ENCODE measurements at regions not wholly inside any gene's neighbourhood (a gene's known extent, or its start where the extent isn't known, plus 50 kb on each side); places are given as distances from the start of the nearest gene placed in this dataset.

DNA sequence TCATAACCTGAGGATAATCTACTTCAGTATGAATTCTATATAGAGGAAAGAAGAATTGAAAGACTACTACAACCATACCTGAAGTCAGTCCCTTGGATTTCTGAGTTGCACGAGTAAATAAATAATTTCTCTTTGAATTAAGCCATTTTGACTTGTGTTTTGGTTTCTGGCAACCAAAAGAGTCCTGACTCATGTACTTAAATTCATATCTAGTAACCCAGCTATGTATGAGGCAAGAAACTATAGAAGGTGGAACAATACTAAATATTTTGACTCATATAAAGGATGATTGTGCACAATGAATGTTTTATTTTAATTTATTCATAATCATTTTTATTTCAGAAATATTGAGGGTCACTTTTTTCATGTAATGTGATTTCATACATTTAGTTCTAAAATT, 276.8 kb downstream of the MEF2C start:
- no peaks in the 10 kb centered on the region for H3K9me3 ChIP-seq (ENCODE audit: control insufficient read depth, insufficient read depth, low read depth, low read length)
- H3K4me2 ChIP-seq (ENCODE audit: extremely low read depth, insufficient read depth, low read length), result no peak overlapping the region
- no peaks in the 10 kb centered on the region for H3K27me3 ChIP-seq (ENCODE audit: control insufficient read depth, insufficient read depth, low read length)
- H3K4me1 ChIP-seq (ENCODE audit: control insufficient read depth, extremely low read depth, insufficient read depth, low read length), result no peaks in the 10 kb centered on the region
- H3K27ac ChIP-seq (ENCODE audit: insufficient read depth, low read length), result no peak overlapping the region
- H2AFZ ChIP-seq (ENCODE audit: low read length), result no peak overlapping the region
- no peak overlapping the region for H3K4me3 ChIP-seq (replicated peaks in 1 of 4; ENCODE audit: control extremely low read depth in 1 of 4, insufficient read depth in 1 of 4, low read depth in 3 of 4, low read length in 4 of 4)
- no peaks in the 10 kb centered on the region for H4K20me1 ChIP-seq (ENCODE audit: control insufficient read depth, extremely low read depth, insufficient read depth, low read length)
- no peak for TF ChIP-seq EZH2 (IDR thresholded peaks at IDR 0.05; ENCODE audit: low read length, missing control alignments)
- TF ChIP-seq, protein P1, sequence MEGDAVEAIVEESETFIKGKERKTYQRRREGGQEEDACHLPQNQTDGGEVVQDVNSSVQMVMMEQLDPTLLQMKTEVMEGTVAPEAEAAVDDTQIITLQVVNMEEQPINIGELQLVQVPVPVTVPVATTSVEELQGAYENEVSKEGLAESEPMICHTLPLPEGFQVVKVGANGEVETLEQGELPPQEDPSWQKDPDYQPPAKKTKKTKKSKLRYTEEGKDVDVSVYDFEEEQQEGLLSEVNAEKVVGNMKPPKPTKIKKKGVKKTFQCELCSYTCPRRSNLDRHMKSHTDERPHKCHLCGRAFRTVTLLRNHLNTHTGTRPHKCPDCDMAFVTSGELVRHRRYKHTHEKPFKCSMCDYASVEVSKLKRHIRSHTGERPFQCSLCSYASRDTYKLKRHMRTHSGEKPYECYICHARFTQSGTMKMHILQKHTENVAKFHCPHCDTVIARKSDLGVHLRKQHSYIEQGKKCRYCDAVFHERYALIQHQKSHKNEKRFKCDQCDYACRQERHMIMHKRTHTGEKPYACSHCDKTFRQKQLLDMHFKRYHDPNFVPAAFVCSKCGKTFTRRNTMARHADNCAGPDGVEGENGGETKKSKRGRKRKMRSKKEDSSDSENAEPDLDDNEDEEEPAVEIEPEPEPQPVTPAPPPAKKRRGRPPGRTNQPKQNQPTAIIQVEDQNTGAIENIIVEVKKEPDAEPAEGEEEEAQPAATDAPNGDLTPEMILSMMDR (conservative IDR thresholded peaks at IDR 0.05 in 1 of 2, IDR thresholded peaks at IDR 0.05 in 1 of 2; ENCODE audit: low read depth in 1 of 2, low read length in 2 of 2), result no peak
- H3K36me3 ChIP-seq (ENCODE audit: control insufficient read depth, insufficient read depth, low read length), result no peaks in the 10 kb centered on the region
- H3K9ac ChIP-seq (ENCODE audit: insufficient read depth, low read length), result no peak overlapping the region
- no peaks in the 10 kb centered on the region for H3K79me2 ChIP-seq (ENCODE audit: control insufficient read depth, insufficient read depth, low read length)
- DNase-seq (ENCODE audit: low read depth in 2 of 2), result peak in 1 of 2 donors; percentile 41

- no peak for DNase-seq (ENCODE audit: low read depth in 2 of 2)
- no peaks in the 10 kb centered on the region for H3K4me1 ChIP-seq (ENCODE audit: control insufficient read depth, extremely low read depth, insufficient read depth, low read length)
- H3K4me3 ChIP-seq (replicated peaks in 1 of 4; ENCODE audit: control extremely low read depth in 1 of 4, insufficient read depth in 1 of 4, low read depth in 3 of 4, low read length in 4 of 4), result no peak overlapping the region
- TF ChIP-seq, protein P1 (conservative IDR thresholded peaks at IDR 0.05 in 1 of 2, IDR thresholded peaks at IDR 0.05 in 1 of 2; ENCODE audit: low read depth in 1 of 2, low read length in 2 of 2), result no peak
- no peak for TF ChIP-seq EZH2 (IDR thresholded peaks at IDR 0.05; ENCODE audit: low read length, missing control alignments)
- no peak overlapping the region for H3K27ac ChIP-seq (ENCODE audit: insufficient read depth, low read length)
- no peaks in the 10 kb centered on the region for H4K20me1 ChIP-seq (ENCODE audit: control insufficient read depth, extremely low read depth, insufficient read depth, low read length)
- H3K4me2 ChIP-seq (ENCODE audit: extremely low read depth, insufficient read depth, low read length), result no peak overlapping the region
- no peaks in the 10 kb centered on the region for H3K79me2 ChIP-seq (ENCODE audit: control insufficient read depth, insufficient read depth, low read length)
- no peaks in the 10 kb centered on the region for H3K36me3 ChIP-seq (ENCODE audit: control insufficient read depth, insufficient read depth, low read length)
- no peak overlapping the region for H2AFZ ChIP-seq (ENCODE audit: low read length)
- no peaks in the 10 kb centered on the region for H3K27me3 ChIP-seq (ENCODE audit: control insufficient read depth, insufficient read depth, low read length)
- H3K9me3 ChIP-seq (ENCODE audit: control insufficient read depth, insufficient read depth, low read depth, low read length), result no peaks in the 10 kb centered on the region
- no peak overlapping the region for H3K9ac ChIP-seq (ENCODE audit: insufficient read depth, low read length)
Measured at GRCh38 chr5:88602584-88602983, 280.4 kb downstream of the MEF2C start.

GRCh38 chr5:88594441-88594840, 288.5 kb downstream of the MEF2C start:
- Histone ChIP-seq H3K4me1 (ENCODE audit: control insufficient read depth, extremely low read depth, insufficient read depth, low read length) (no peaks in the 10 kb centered on the region), H3K79me2 (ENCODE audit: control insufficient read depth, insufficient read depth, low read length) (no peaks in the 10 kb centered on the region), H4K20me1 (ENCODE audit: control insufficient read depth, extremely low read depth, insufficient read depth, low read length) (no peaks in the 10 kb centered on the region), H3K36me3 (ENCODE audit: control insufficient read depth, insufficient read depth, low read length) (no peaks in the 10 kb centered on the region), H2AFZ (ENCODE audit: low read length) (no peak overlapping the region), H3K27ac (ENCODE audit: insufficient read depth, low read length) (no peak overlapping the region), H3K4me2 (ENCODE audit: extremely low read depth, insufficient read depth, low read length) (no peak overlapping the region), H3K9me3 (ENCODE audit: control insufficient read depth, insufficient read depth, low read depth, low read length) (no peaks in the 10 kb centered on the region), H3K27me3 (ENCODE audit: control insufficient read depth, insufficient read depth, low read length) (no peaks in the 10 kb centered on the region), H3K9ac (ENCODE audit: insufficient read depth, low read length) (no peak overlapping the region), H3K4me3 (replicated peaks in 1 of 4; ENCODE audit: control extremely low read depth in 1 of 4, insufficient read depth in 1 of 4, low read depth in 3 of 4, low read length in 4 of 4) (no peak overlapping the region)
- no peak for TF ChIP-seq EZH2 (IDR thresholded peaks at IDR 0.05; ENCODE audit: low read length, missing control alignments)
- TF ChIP-seq, protein P1 (conservative IDR thresholded peaks at IDR 0.05 in 1 of 2, IDR thresholded peaks at IDR 0.05 in 1 of 2; ENCODE audit: low read depth in 1 of 2, low read length in 2 of 2), result no peak
- no peak for DNase-seq (ENCODE audit: low read depth in 2 of 2)

Measured in fibroblast of lung (primary cell).